HG03039 (cell line): ENCODE measurements at regions not wholly inside any gene's neighbourhood (a gene's known extent, or its start where the extent isn't known, plus 50 kb on each side); places are given as distances from the start of the nearest gene placed in this dataset.
"Not testable (repeated sequence)": the region's sequence is repeated elsewhere in the genome, so short reads cannot be mapped to it uniquely, and the experiment has no call there.

ENCODE experiments used
- ATAC-seq: cut with Tn5 transposase; IDR thresholded peaks from one replicate; pipeline ENCODE4 v1.9.1; 2021; ENCODE audit warnings: mild to moderate bottlenecking, moderate library complexity; ENCODE audit not compliant: unreplicated experiment

- not testable (repeated sequence) for ATAC-seq
Measured at GRCh38 chr1:146729642-146730344, 208.3 kb upstream of the NBPF12 start.

- ATAC-seq = not testable (repeated sequence)
Measured at GRCh38 chr1:146715054-146715453, 223.1 kb upstream of the NBPF12 start.

- ATAC-seq = not testable (repeated sequence)
Measured at GRCh38 chr1:146710838-146711521, 227.1 kb upstream of the NBPF12 start.

- ATAC-seq = not testable (repeated sequence)
Measured at GRCh38 chr1:146709302-146709701, 228.8 kb upstream of the NBPF12 start.

GRCh38 chr1:146704162-146704724 is 233.9 kb upstream of the NBPF12 start:
- ATAC-seq = not testable (repeated sequence)

- ATAC-seq = not testable (repeated sequence)
Measured at GRCh38 chr1:146701320-146701719, 236.8 kb upstream of the NBPF12 start.

GRCh38 chr1:146695388-146695787 is 242.7 kb upstream of the NBPF12 start:
- ATAC-seq = not testable (repeated sequence)

- not testable (repeated sequence) for ATAC-seq
Measured at GRCh38 chr1:146691798-146692197, 246.3 kb upstream of the NBPF12 start.

GRCh38 chr1:146688893-146689292 is 249.2 kb upstream of the NBPF12 start:
- not testable (repeated sequence) for ATAC-seq

- not testable (repeated sequence) for ATAC-seq
Measured at GRCh38 chr1:146686777-146687366, 251.3 kb upstream of the NBPF12 start.

- not testable (repeated sequence) for ATAC-seq
Measured at GRCh38 chr1:146683126-146683429, 255.0 kb upstream of the NBPF12 start.

- ATAC-seq = not testable (repeated sequence)
Measured at GRCh38 chr1:146682227-146683125, 255.6 kb upstream of the NBPF12 start.

- not testable (repeated sequence) for ATAC-seq
Measured at GRCh38 chr1:146673729-146674299, 264.3 kb upstream of the NBPF12 start.

- not testable (repeated sequence) for ATAC-seq
Measured at GRCh38 chr1:146672608-146673007, 265.5 kb upstream of the NBPF12 start.

GRCh38 chr1:146671588-146671987 is 266.5 kb upstream of the NBPF12 start:
- not testable (repeated sequence) for ATAC-seq

- not testable (repeated sequence) for ATAC-seq
Measured at GRCh38 chr1:146670832-146671566, 267.1 kb upstream of the NBPF12 start.

- ATAC-seq = not testable (repeated sequence)
Measured at GRCh38 chr1:146666275-146666674, 271.8 kb upstream of the NBPF12 start.

- ATAC-seq = not testable (repeated sequence)
Measured at GRCh38 chr1:146660242-146660641, 277.9 kb upstream of the NBPF12 start.

GRCh38 chr1:146656356-146657060 is 281.6 kb upstream of the NBPF12 start:
- ATAC-seq = not testable (repeated sequence)
